Liver (tissue), 3 donors: ENCODE measurements at regions not wholly inside any gene's neighbourhood (a gene's known extent, or its start where the extent isn't known, plus 50 kb on each side); places are given as distances from the start of the nearest gene placed in this dataset.

ENCODE experiments used
- EGR1 ChIP-seq, 2 donors: IDR thresholded peaks; 2 replicates each; pipeline ENCODE4 v1.6.1; 2016 to 2018; ENCODE audit warnings: antibody characterized with exemption in 2 of 2, low read depth in 2 of 2
- NR2F2 ChIP-seq: IDR thresholded peaks from 2 replicates; pipeline ENCODE4 v1.6.1; 2016; ENCODE audit warnings: antibody characterized with exemption
- TF ChIP-seq, protein P1 (sequence below): fragments of 150-350 bp; IDR thresholded peaks from 2 replicates; pipeline ENCODE4 v1.5.1; 2017; ENCODE audit warnings: improper control_type of control experiment, low read depth, low read length; ENCODE audit not compliant: missing input control
- TF ChIP-seq, protein P2 (sequence below): IDR thresholded peaks from 2 replicates; pipeline ENCODE4 v1.6.1; 2016; ENCODE audit warnings: antibody characterized with exemption, mild to moderate bottlenecking
- TF ChIP-seq, protein P3 (sequence below): IDR thresholded peaks from 2 replicates; pipeline ENCODE4 v1.6.1; 2016; ENCODE audit warnings: antibody characterized with exemption
- donor health status: healthy.
- donor health status: healthy.

DNA sequence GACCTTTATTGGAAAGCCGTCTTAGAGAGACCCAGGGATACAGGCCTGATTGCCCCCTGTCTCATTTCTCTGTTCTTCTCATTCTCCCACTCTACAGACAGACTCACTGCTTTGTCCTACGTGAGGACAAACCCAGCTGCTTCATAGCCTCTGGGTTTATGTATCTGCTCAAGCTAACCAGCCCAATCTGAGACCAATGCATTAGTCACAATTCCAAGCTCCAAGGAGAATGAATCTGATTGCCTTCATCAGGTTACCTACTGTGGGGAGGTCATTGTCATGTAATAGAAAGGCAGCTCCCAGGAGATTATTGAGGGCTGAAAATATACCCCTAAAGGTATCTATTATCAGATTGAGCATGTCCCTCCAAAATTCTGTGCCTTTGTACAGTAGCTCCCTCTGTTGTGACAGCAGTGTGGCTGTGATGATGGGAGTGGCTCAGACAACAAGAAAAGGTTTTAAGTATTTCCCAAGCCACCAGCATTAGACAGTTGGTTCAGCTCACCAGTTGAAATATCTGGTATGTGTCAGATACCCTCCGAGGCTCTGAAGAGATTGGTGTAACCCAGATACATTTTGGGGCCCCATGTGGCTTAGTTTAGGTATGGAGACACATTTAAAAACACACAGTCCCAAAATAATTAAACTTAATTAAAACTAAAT, 123.1 kb upstream of the EEPD1 start:
- TF ChIP-seq, protein P1, sequence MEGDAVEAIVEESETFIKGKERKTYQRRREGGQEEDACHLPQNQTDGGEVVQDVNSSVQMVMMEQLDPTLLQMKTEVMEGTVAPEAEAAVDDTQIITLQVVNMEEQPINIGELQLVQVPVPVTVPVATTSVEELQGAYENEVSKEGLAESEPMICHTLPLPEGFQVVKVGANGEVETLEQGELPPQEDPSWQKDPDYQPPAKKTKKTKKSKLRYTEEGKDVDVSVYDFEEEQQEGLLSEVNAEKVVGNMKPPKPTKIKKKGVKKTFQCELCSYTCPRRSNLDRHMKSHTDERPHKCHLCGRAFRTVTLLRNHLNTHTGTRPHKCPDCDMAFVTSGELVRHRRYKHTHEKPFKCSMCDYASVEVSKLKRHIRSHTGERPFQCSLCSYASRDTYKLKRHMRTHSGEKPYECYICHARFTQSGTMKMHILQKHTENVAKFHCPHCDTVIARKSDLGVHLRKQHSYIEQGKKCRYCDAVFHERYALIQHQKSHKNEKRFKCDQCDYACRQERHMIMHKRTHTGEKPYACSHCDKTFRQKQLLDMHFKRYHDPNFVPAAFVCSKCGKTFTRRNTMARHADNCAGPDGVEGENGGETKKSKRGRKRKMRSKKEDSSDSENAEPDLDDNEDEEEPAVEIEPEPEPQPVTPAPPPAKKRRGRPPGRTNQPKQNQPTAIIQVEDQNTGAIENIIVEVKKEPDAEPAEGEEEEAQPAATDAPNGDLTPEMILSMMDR: no peak
- TF ChIP-seq NR2F2 (no peak), EGR1 (IDR thresholded peaks at IDR 0.05; ENCODE audit: low read depth in 2 of 2) (no peak)
- TF ChIP-seq, protein P2, sequence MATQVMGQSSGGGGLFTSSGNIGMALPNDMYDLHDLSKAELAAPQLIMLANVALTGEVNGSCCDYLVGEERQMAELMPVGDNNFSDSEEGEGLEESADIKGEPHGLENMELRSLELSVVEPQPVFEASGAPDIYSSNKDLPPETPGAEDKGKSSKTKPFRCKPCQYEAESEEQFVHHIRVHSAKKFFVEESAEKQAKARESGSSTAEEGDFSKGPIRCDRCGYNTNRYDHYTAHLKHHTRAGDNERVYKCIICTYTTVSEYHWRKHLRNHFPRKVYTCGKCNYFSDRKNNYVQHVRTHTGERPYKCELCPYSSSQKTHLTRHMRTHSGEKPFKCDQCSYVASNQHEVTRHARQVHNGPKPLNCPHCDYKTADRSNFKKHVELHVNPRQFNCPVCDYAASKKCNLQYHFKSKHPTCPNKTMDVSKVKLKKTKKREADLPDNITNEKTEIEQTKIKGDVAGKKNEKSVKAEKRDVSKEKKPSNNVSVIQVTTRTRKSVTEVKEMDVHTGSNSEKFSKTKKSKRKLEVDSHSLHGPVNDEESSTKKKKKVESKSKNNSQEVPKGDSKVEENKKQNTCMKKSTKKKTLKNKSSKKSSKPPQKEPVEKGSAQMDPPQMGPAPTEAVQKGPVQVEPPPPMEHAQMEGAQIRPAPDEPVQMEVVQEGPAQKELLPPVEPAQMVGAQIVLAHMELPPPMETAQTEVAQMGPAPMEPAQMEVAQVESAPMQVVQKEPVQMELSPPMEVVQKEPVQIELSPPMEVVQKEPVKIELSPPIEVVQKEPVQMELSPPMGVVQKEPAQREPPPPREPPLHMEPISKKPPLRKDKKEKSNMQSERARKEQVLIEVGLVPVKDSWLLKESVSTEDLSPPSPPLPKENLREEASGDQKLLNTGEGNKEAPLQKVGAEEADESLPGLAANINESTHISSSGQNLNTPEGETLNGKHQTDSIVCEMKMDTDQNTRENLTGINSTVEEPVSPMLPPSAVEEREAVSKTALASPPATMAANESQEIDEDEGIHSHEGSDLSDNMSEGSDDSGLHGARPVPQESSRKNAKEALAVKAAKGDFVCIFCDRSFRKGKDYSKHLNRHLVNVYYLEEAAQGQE: no peak
- TF ChIP-seq, protein P3, sequence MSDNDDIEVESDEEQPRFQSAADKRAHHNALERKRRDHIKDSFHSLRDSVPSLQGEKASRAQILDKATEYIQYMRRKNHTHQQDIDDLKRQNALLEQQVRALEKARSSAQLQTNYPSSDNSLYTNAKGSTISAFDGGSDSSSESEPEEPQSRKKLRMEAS: no peak
